ENCODE measurements at regions not wholly inside any gene's neighbourhood (a gene's known extent, or its start where the extent isn't known, plus 50 kb on each side); places are given as distances from the start of the nearest gene placed in this dataset.

GRCh38 chr14:34139160-34140121 is 188.6 kb upstream of the EGLN3 start (continued):
- TF ChIP-seq HMGXB3 (CRISPR knock-in tag; IDR thresholded peaks at IDR 0.05; ENCODE audit: borderline replicate concordance) (peak; percentile 39; the same call in 1 of the 2 replicates), ZFP41 (CRISPR knock-in tag; IDR thresholded peaks at IDR 0.05; ENCODE audit: borderline replicate concordance) (peak; percentile 67; the same call in 1 of the 2 replicates), ZNF280B (CRISPR knock-in tag; IDR thresholded peaks at IDR 0.05; ENCODE audit: borderline replicate concordance) (0 out of 2 replicates have a peak, but pooled peaks have one; percentile 38), ZNF782 (CRISPR knock-in tag; IDR thresholded peaks at IDR 0.05; ENCODE audit: borderline replicate concordance) (0 out of 2 replicates have a peak, but pooled peaks have one; percentile 45), SPEN (CRISPR knock-in tag; IDR thresholded peaks at IDR 0.05; ENCODE audit: low read depth) (peak; percentile 59; the same call in 1 of the 2 replicates), BCL3 (CRISPR knock-in tag; IDR thresholded peaks at IDR 0.05) (peak; percentile 60; the same call in 1 of the 2 replicates), FOXA1 (IDR thresholded peaks at IDR 0.05) (peak; percentile 61; the same call in 1 of the 2 replicates), FOXA1 (CRISPR knock-in tag; IDR thresholded peaks at IDR 0.05) (peak; percentile 94), SAP130 (CRISPR knock-in tag; IDR thresholded peaks at IDR 0.05; ENCODE audit: low read depth) (peak; percentile 47), MED1 (CRISPR knock-in tag; IDR thresholded peaks at IDR 0.05) (peak; percentile 38; the same call in 1 of the 2 replicates), ZNF318 (CRISPR knock-in tag; IDR thresholded peaks at IDR 0.05) (0 out of 2 replicates have a peak, but pooled peaks have one; percentile 65), HDAC2 (CRISPR knock-in tag; IDR thresholded peaks at IDR 0.05) (peak; percentile 54; the same call in 1 of the 2 replicates)

Measured in HepG2 (cell line).